Trophoblast cell (in vitro differentiated cells and primary cell): ENCODE measurements at regions not wholly inside any gene's neighbourhood (a gene's known extent, or its start where the extent isn't known, plus 50 kb on each side); places are given as distances from the start of the nearest gene placed in this dataset.

ENCODE experiments used
- DNase-seq, 2 donors: peaks; one replicate each; pipeline ENCODE4 v3.0.0-alpha.2; 2016
- H2AFZ ChIP-seq: 2 replicates; pipeline ENCODE4 v1.6.1; 2013; ENCODE audit warnings: low read length, moderate library complexity, mild to moderate bottlenecking; ENCODE audit not compliant: insufficient read depth, poor library complexity
- H2AK5ac ChIP-seq: 2 replicates; pipeline ENCODE4 v1.6.1; 2013; ENCODE audit warnings: mild to moderate bottlenecking, low read length
- H2BK120ac ChIP-seq: 2 replicates; pipeline ENCODE4 v1.6.1; 2013; ENCODE audit warnings: low read length, mild to moderate bottlenecking, moderate library complexity; ENCODE audit not compliant: insufficient read depth, poor library complexity
- H2BK12ac ChIP-seq: 2 replicates; pipeline ENCODE4 v1.6.1; 2013; ENCODE audit warnings: mild to moderate bottlenecking, low read length, moderate library complexity
- H2BK5ac ChIP-seq: 2 replicates; pipeline ENCODE4 v1.6.1; 2013; ENCODE audit warnings: low read length, low read depth, moderate library complexity, mild to moderate bottlenecking; ENCODE audit not compliant: poor library complexity
- H3K14ac ChIP-seq: 2 replicates; pipeline ENCODE4 v1.6.1; 2013; ENCODE audit warnings: mild to moderate bottlenecking, low read length
- H3K18ac ChIP-seq: 2 replicates; pipeline ENCODE4 v1.6.1; 2013; ENCODE audit warnings: mild to moderate bottlenecking, low read length
- H3K23ac ChIP-seq: 2 replicates; pipeline ENCODE4 v1.6.1; 2013; ENCODE audit warnings: low read length
- H3K27ac ChIP-seq: 2 replicates; pipeline ENCODE4 v1.5.1; 2013; ENCODE audit warnings: low read depth, mild to moderate bottlenecking, inconsistent platforms, low read length, moderate library complexity
- H3K27me3 ChIP-seq: 2 replicates; pipeline ENCODE4 v1.6.1; 2013; ENCODE audit warnings: inconsistent platforms, mild to moderate bottlenecking, low read length, moderate library complexity; ENCODE audit not compliant: insufficient read depth
- H3K36me3 ChIP-seq, 2 experiments: 1 replicate in 1 of 2; 2 replicates in 1 of 2; pipeline ENCODE4 v1.6.1; 2013; ENCODE audit warnings: low read length in 2 of 2, mild to moderate bottlenecking in 2 of 2, moderate library complexity in 1 of 2; ENCODE audit not compliant: insufficient read depth in 2 of 2, control insufficient read depth in 1 of 2
- H3K4ac ChIP-seq: 2 replicates; pipeline ENCODE4 v1.6.1; 2013; ENCODE audit warnings: low read depth, mild to moderate bottlenecking, low read length, moderate library complexity
- H3K4me1 ChIP-seq, 2 experiments: 1 replicate in 1 of 2; 2 replicates in 1 of 2; pipeline ENCODE4 v1.6.1; 2013; ENCODE audit warnings: low read length in 2 of 2, mild to moderate bottlenecking in 2 of 2, moderate library complexity in 1 of 2; ENCODE audit not compliant: insufficient read depth in 2 of 2, control insufficient read depth in 1 of 2
- H3K4me2 ChIP-seq: 2 replicates; pipeline ENCODE4 v1.6.1; 2013; ENCODE audit warnings: inconsistent platforms, mild to moderate bottlenecking, low read length, moderate library complexity
- H3K4me3 ChIP-seq: 2 replicates; pipeline ENCODE4 v1.5.1; 2013; ENCODE audit warnings: mild to moderate bottlenecking, low read depth, low read length, inconsistent platforms
- H3K79me1 ChIP-seq: one replicate; pipeline ENCODE4 v1.6.1; 2013; ENCODE audit warnings: low read length
- H3K79me2 ChIP-seq: 2 replicates; pipeline ENCODE4 v1.6.1; 2013; ENCODE audit warnings: low read length, mild to moderate bottlenecking; ENCODE audit not compliant: control insufficient read depth, insufficient read depth, poor library complexity
- H3K9ac ChIP-seq: 2 replicates; pipeline ENCODE4 v1.6.1; 2013; ENCODE audit warnings: mild to moderate bottlenecking, low read length
- H3K9me3 ChIP-seq: 2 replicates; pipeline ENCODE4 v1.6.1; 2013; ENCODE audit warnings: low read depth, mild to moderate bottlenecking, control low read depth, inconsistent platforms, low read length; ENCODE audit not compliant: insufficient read depth
- H4K12ac ChIP-seq: 2 replicates; pipeline ENCODE4 v1.6.1; 2013; ENCODE audit warnings: low read depth, mild to moderate bottlenecking, low read length, moderate library complexity
- H4K8ac ChIP-seq: 2 replicates; pipeline ENCODE4 v1.6.1; 2013; ENCODE audit warnings: low read depth, mild to moderate bottlenecking, low read length, moderate library complexity
- H4K91ac ChIP-seq: one replicate; pipeline ENCODE4 v1.6.1; 2013; ENCODE audit warnings: low read depth, mild to moderate bottlenecking, low read length, moderate library complexity
- WGBS: extraction: QIAGEN DNeasy Blood & Tissue Kit; methylation state at CpG from one replicate; pipeline ENCODE4 v1.1.7; 2013; ENCODE audit warnings: missing lambda C conversion rate; ENCODE audit not compliant: insufficient read length, insufficient coverage; ENCODE audit errors: extremely low coverage; 5-methylcytosine and 5-hydroxymethylcytosine counted together

GRCh38 chr12:27382924-27383323 is 50.3 kb downstream of the BMAL2 start:
- H2BK12ac ChIP-seq, result no peak overlapping the region
- no peak overlapping the region for H3K4me3 ChIP-seq
- H3K36me3 ChIP-seq, result no peaks in the 10 kb centered on the region
- no peak overlapping the region for H3K23ac ChIP-seq
- H3K14ac ChIP-seq, result no peak overlapping the region
- no peak overlapping the region for H3K18ac ChIP-seq
- peaks cover 0 to 5% of the 10 kb centered on the region in 2 experiments for H3K4me1 ChIP-seq
- H4K8ac ChIP-seq, result no peak overlapping the region
- no peak overlapping the region for H3K9ac ChIP-seq
- H4K12ac ChIP-seq, result no peak overlapping the region
- H3K27ac ChIP-seq, result no peak overlapping the region
- H3K27me3 ChIP-seq, result no peaks in the 10 kb centered on the region
- DNase-seq, result no peak
- H4K91ac ChIP-seq, result no peak overlapping the region
- no peak overlapping the region for H3K4me2 ChIP-seq
- H3K79me1 ChIP-seq, result no peaks in the 10 kb centered on the region
- H3K79me2 ChIP-seq, result no peaks in the 10 kb centered on the region
- WGBS, result no CpG with 5 or more reads among the region's 3 CpGs
- H2BK5ac ChIP-seq, result no peak overlapping the region
- no peak overlapping the region for H2AFZ ChIP-seq
- no peaks in the 10 kb centered on the region for H3K9me3 ChIP-seq
- no peak overlapping the region for H2BK120ac ChIP-seq
- no peak overlapping the region for H3K4ac ChIP-seq
- H2AK5ac ChIP-seq, result no peak overlapping the region

DNA sequence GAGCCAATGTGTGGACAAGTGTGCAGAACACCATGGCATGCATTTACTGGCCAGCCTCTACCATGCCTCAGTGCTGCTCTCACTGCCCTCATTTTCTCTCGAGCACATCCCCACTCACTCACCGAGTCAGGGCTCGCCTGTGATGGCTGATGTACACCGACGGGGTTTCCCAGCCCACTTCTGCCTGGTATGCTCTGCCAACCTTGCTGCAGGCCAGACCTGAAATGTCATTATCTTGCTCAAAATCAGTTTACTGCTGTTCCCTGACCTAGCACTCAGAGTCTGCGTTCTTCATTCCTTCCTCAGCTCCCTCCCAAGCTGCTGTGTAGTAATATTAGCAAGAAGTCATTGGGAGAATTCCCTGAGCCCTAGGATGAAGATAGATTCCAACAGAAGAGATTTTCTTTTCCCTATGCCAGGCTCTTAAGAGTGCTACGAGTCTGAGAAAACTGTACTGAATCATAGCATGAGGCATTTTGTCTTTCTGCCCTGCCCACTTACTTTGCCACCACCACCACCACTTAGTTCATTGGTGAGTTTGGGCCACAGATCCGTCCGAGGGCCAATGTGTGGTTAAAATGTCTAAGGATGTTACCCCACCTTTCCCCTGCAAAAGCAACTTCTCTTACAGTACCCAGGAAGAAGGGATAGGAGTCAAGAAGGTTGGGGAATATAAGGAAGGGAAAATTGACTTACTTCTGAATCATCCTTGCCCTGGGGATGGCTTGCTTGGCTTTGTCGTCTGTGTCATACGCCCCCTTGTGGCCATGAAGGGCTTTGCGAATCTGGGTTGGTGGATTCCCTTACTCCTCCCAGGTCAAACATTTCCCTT is 51.0 kb downstream of the BMAL2 start:
- Histone ChIP-seq H3K14ac (no peak overlapping the region), H3K4me2 (no peak overlapping the region), H3K27ac (no peak overlapping the region), H3K4ac (no peak overlapping the region), H3K9ac (no peak overlapping the region), H2BK120ac (no peak overlapping the region), H3K9me3 (no peaks in the 10 kb centered on the region), H3K27me3 (no peaks in the 10 kb centered on the region), H4K8ac (no peak overlapping the region), H2BK12ac (no peak overlapping the region), H3K79me1 (no peaks in the 10 kb centered on the region), H4K12ac (no peak overlapping the region), H2BK5ac (no peak overlapping the region), H3K18ac (no peak overlapping the region), H2AFZ (no peak overlapping the region), H3K23ac (no peak overlapping the region), H3K79me2 (no peaks in the 10 kb centered on the region), H3K36me3 (no peaks in the 10 kb centered on the region), H4K91ac (no peak overlapping the region), H3K4me1 (peaks cover 0 to 5% of the 10 kb centered on the region in 2 experiments), H2AK5ac (no peak overlapping the region), H3K4me3 (no peak overlapping the region)
- DNase-seq, result peak; percentile 69 to 94
- WGBS, result no CpG with 5 or more reads among the region's 12 CpGs

GRCh38 chr12:27384261-27384590 is 51.6 kb downstream of the BMAL2 start:
- Histone ChIP-seq H2BK120ac (no peak overlapping the region), H2BK5ac (no peak overlapping the region)
- no CpG with 5 or more reads among the region's 1 CpG for WGBS

GRCh38 chr12:27385766-27386564 is 53.3 kb downstream of the BMAL2 start:
- WGBS, result 100% methylated on average over 1 of the region's 10 CpGs
- DNase-seq, result no peak

More at GRCh38 chr12:27384261-27384590, 51.6 kb downstream of the BMAL2 start:
- H3K14ac ChIP-seq, result no peak overlapping the region
- no peaks in the 10 kb centered on the region for H3K36me3 ChIP-seq
- no peak overlapping the region for H3K9ac ChIP-seq
- no peak overlapping the region for H3K23ac ChIP-seq
- H3K9me3 ChIP-seq, result no peaks in the 10 kb centered on the region
- H2AK5ac ChIP-seq, result no peak overlapping the region
- H3K4me1 ChIP-seq, result peaks cover 0 to 5% of the 10 kb centered on the region in 2 experiments
- H3K4me3 ChIP-seq, result no peak overlapping the region
- H4K91ac ChIP-seq, result no peak overlapping the region
- no peaks in the 10 kb centered on the region for H3K27me3 ChIP-seq
- no peak overlapping the region for H2BK12ac ChIP-seq
- H3K79me1 ChIP-seq, result no peaks in the 10 kb centered on the region
- H3K18ac ChIP-seq, result no peak overlapping the region
- H2AFZ ChIP-seq, result no peak overlapping the region
- H3K4me2 ChIP-seq, result no peak overlapping the region
- no peak overlapping the region for H4K12ac ChIP-seq
- no peaks in the 10 kb centered on the region for H3K79me2 ChIP-seq
- H3K4ac ChIP-seq, result no peak overlapping the region
- no peak overlapping the region for H3K27ac ChIP-seq
- H4K8ac ChIP-seq, result no peak overlapping the region
- no peak for DNase-seq

More at GRCh38 chr12:27385766-27386564, 53.3 kb downstream of the BMAL2 start:
- H3K4me3 ChIP-seq, result no peak overlapping the region
- no peaks in the 10 kb centered on the region for H3K9me3 ChIP-seq
- H3K23ac ChIP-seq, result no peak overlapping the region
- no peak overlapping the region for H2AK5ac ChIP-seq
- no peak overlapping the region for H2BK12ac ChIP-seq
- H3K27ac ChIP-seq, result no peak overlapping the region
- H3K14ac ChIP-seq, result no peak overlapping the region
- no peaks in the 10 kb centered on the region for H3K36me3 ChIP-seq
- no peaks in the 10 kb centered on the region for H3K79me1 ChIP-seq
- no peak overlapping the region for H4K8ac ChIP-seq
- H2BK5ac ChIP-seq, result no peak overlapping the region
- H2AFZ ChIP-seq, result no peak overlapping the region
- H3K9ac ChIP-seq, result no peak overlapping the region
- no peak overlapping the region for H3K4me2 ChIP-seq
- no peaks in the 10 kb centered on the region for H3K79me2 ChIP-seq
- H3K4me1 ChIP-seq, result peaks cover 0 to 5% of the 10 kb centered on the region in 2 experiments
- no peaks in the 10 kb centered on the region for H3K27me3 ChIP-seq
- H4K12ac ChIP-seq, result no peak overlapping the region
- H3K4ac ChIP-seq, result no peak overlapping the region
- H2BK120ac ChIP-seq, result no peak overlapping the region
- H3K18ac ChIP-seq, result no peak overlapping the region
- H4K91ac ChIP-seq, result no peak overlapping the region
